Adrenal gland (tissue), 9 donors: ENCODE measurements at regions not wholly inside any gene's neighbourhood (a gene's known extent, or its start where the extent isn't known, plus 50 kb on each side); places are given as distances from the start of the nearest gene placed in this dataset.

Experiments used
- DNase-seq, 7 donors: peaks; one replicate each; pipeline ENCODE4 v3.0.0-alpha.2; 2019 to 2020
- H3K27ac ChIP-seq, 5 donors: fragments of 200-600 bp; sonication (generic) in 4 of 5; 1 replicate in 3 of 5; 2 replicates in 2 of 5; pipeline versions ENCODE4 v1.5.1 to v1.8.0; 2016 to 2020; ENCODE audit warnings: mild to moderate bottlenecking in 1 of 5
- H3K27me3 ChIP-seq: fragments of 200-600 bp; 2 replicates; pipeline ENCODE4 v1.8.0; 2021
- H3K36me3 ChIP-seq, 2 donors: fragments of 200-600 bp; replicated peaks in 1 of 2; 1 replicate in 1 of 2; 2 replicates in 1 of 2; pipeline versions ENCODE4 v1.5.1 to v1.8.0; 2018 to 2022
- H3K4me1 ChIP-seq, 2 donors: fragments of 200-600 bp; replicated peaks in 1 of 2; 1 replicate in 1 of 2; 2 replicates in 1 of 2; pipeline versions ENCODE4 v1.5.1 to v1.8.0; 2018 to 2021
- H3K4me3 ChIP-seq, 4 donors: fragments of 200-600 bp; sonication (generic) in 3 of 4; one replicate each; pipeline ENCODE4 v1.5.1; 2016 to 2018
- H3K9me3 ChIP-seq, 3 donors: fragments of 200-600 bp; sonication (generic) in 1 of 3; replicated peaks in 1 of 3; 1 replicate in 2 of 3; 2 replicates in 1 of 3; pipeline versions ENCODE4 v1.5.1 to v1.8.0; 2016 to 2021
- CTCF ChIP-seq, 6 experiments: fragments of 450-650 bp in 4 of 6; fragments of 200-600 bp in 2 of 6; sonication (generic) in 1 of 6; IDR thresholded peaks; 1 replicate in 5 of 6; 2 replicates in 1 of 6; pipeline versions ENCODE4 v1.5.1 to v1.8.0; 2016 to 2021; ENCODE audit warnings: antibody characterized with exemption in 6 of 6, mild to moderate bottlenecking in 2 of 6, moderate library complexity in 1 of 6
- POLR2A ChIP-seq, 2 donors: fragments of 450-650 bp; IDR thresholded peaks; one replicate each; pipeline ENCODE4 v1.6.1; 2017; ENCODE audit warnings: antibody characterized with exemption in 2 of 2, mild to moderate bottlenecking in 2 of 2, moderate library complexity in 1 of 2
- WGBS, 4 donors: extraction: QIAGEN DNeasy Blood & Tissue Kit in 2 of 4; methylation state at CpG; one replicate each; pipeline versions ENCODE4 v1.1.5 to v1.1.7; 2013 to 2017; 5-methylcytosine and 5-hydroxymethylcytosine counted together
- intact Hi-C, 2 donors: fragments of 100-400 bp; cut with DNase I; formaldehyde crosslinking; loops; one replicate each; pipeline versions ENCODE4 v1.14.1 to v1.15.0; 2022 to 2023
- donor health status: healthy with polysubstance abuse.
- donor health status: Bipolar disorder and iron deficiency.
- donor health status: DM: yes; HTN: yes; CAD: no.
- donor health status: DM: no; HTN: no; CAD: no.
- donor health status: DM: no; HTN: no; CAD: no.

GRCh38 chr11:69417699-69418085 lies 63.8 kb upstream of the LINC01488 start:
- Histone ChIP-seq H3K27me3 (no peaks in the 10 kb centered on the region), H3K4me3 (no peak overlapping the region), H3K27ac (no peak overlapping the region), H3K36me3 (no peaks in the 10 kb centered on the region), H3K4me1 (no peaks in the 10 kb centered on the region), H3K9me3 (no peaks in the 10 kb centered on the region)
- TF ChIP-seq POLR2A (IDR thresholded peaks at IDR 0.05) (no peak), CTCF (IDR thresholded peaks at IDR 0.05) (no peak)
- intact Hi-C loops: no loop called here
- 83 to 91% (median 86%) methylated on average over 3 to 8 of the region's 8 CpGs for WGBS, 4 donors
- DNase-seq: no peak

DNA sequence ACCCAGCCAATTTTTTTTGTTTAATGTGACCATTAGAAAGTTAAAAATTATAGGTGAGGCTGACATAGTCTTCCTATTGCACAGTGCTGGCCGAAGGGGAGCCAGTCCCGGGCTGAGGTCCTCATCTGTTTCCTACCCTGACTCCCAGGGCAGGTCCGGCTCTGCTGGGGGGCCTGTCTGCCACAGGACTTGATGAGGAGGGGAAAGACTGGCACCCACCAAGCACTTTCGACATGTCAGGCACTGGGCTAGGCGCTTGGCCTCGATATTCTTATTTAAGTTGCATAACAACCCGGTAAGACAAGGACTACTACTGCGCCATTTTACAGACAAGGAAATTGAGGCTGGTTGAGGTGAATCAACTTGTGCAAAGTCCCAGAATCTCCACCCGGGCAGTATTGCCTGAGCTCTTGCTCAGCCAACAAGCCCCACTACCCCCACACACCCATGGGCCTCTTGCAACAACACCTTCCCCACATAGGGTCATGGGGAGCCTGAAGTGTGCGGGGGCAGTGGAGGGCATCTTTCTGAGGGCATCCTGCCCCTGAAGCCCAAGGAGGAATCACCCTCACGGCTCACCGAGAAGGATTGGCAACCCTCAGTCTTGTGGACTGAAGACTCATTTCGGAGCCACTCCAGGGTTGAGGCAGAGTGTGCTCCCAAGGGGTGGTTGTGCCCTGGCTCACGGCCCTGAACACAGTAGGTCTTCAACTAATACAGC lies 62.7 kb upstream of the LINC01488 start:
- H3K27me3 ChIP-seq: no peaks in the 10 kb centered on the region
- WGBS, 4 donors: 81 to 95% (median 87%) methylated on average over 11 to 14 of the region's 14 CpGs
- H3K36me3 ChIP-seq: no peaks in the 10 kb centered on the region
- intact Hi-C loops: no loop called here
- DNase-seq: no peak
- no peak for TF ChIP-seq POLR2A (IDR thresholded peaks at IDR 0.05)
- no peak for TF ChIP-seq CTCF (IDR thresholded peaks at IDR 0.05)
- no peak overlapping the region for H3K4me3 ChIP-seq
- H3K4me1 ChIP-seq: no peaks in the 10 kb centered on the region
- no peak overlapping the region for H3K27ac ChIP-seq
- no peaks in the 10 kb centered on the region for H3K9me3 ChIP-seq

- WGBS, 4 donors: 71 to 86% (median 76%) methylated on average over 15 to 20 of the region's 20 CpGs
- intact Hi-C loops: no loop called here
- Histone ChIP-seq H3K27me3 (no peaks in the 10 kb centered on the region), H3K4me1 (no peaks in the 10 kb centered on the region), H3K9me3 (no peaks in the 10 kb centered on the region), H3K4me3 (no peak overlapping the region), H3K36me3 (no peaks in the 10 kb centered on the region), H3K27ac (no peak overlapping the region)
- no peak for DNase-seq
- TF ChIP-seq CTCF (IDR thresholded peaks at IDR 0.05) (no peak), POLR2A (IDR thresholded peaks at IDR 0.05) (no peak)
These were observed 61.6 kb upstream of the LINC01488 start for GRCh38 chr11:69419662-69420395.

DNA sequence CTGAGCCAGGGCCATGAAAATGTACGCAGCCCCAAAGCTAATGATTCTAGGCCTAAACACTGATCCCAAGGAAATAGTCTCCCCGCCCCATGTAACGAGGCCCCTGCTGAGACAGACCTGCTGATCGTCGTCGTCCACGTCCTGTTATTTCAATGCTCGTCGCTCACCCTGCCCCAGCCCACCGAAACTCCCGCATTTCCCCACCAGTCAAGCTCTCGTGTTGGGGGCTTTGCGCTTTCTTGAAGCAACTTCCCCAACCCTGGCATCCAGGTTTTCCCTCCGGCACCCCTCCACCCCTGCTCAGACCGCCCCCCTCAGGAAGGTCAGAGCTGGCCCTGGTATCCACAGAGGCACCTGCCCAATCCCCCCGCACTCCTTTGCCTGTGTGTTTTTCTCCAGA lies 58.8 kb upstream of the LINC01488 start:
- H3K27me3 ChIP-seq: no peaks in the 10 kb centered on the region
- H3K4me1 ChIP-seq: no peaks in the 10 kb centered on the region
- 85 to 94% (median 90%) methylated on average over 16 of the region's 16 CpGs for WGBS, 4 donors
- TF ChIP-seq POLR2A (IDR thresholded peaks at IDR 0.05): no peak
- no peak for TF ChIP-seq CTCF (IDR thresholded peaks at IDR 0.05)
- H3K36me3 ChIP-seq: no peaks in the 10 kb centered on the region
- no peak overlapping the region for H3K27ac ChIP-seq
- intact Hi-C loops: no loop called here
- DNase-seq: no peak
- H3K4me3 ChIP-seq: no peak overlapping the region
- no peaks in the 10 kb centered on the region for H3K9me3 ChIP-seq
